Endothelial cell of umbilical vein (primary cell): ENCODE measurements at regions not wholly inside any gene's neighbourhood (a gene's known extent, or its start where the extent isn't known, plus 50 kb on each side); places are given as distances from the start of the nearest gene placed in this dataset.

Source experiments
- BruUV-seq: library from RNA; stranded (reverse); fragments of 400-500 nt; replicated peaks from 2 replicates; lab custom pipeline; 2021; lab: Mats Ljungman, UMichigan
- CTCF ChIA-PET: fragments of 300-600, 350-600 bp; sonication (Branson Sonifier 250); formaldehyde crosslinking; loops from one replicate; lab custom pipeline; 2021; ENCODE audit warnings: antibody characterized with exemption, inconsistent platforms; lab: Charles Lee
- POLR2A ChIA-PET: fragments of 300-600, 350-600 bp; sonication (Branson Sonifier 250); formaldehyde crosslinking; loops from one replicate; lab custom pipeline; 2021; ENCODE audit warnings: antibody characterized with exemption, inconsistent platforms; lab: Charles Lee
- DNase-seq: peaks from one replicate; pipeline ENCODE4 v3.0.0-alpha.2; 2011; ENCODE audit warnings: low read depth, low spot score
- FAIRE-seq: peaks from 2 replicates; lab custom pipeline; 2011; peaks lifted over from hg19 to GRCh38; lab: Jason Lieb, UNC
- H2AFZ ChIP-seq: 2 replicates; pipeline ENCODE4 v1.6.0; 2012; ENCODE audit warnings: low read depth, low read length, control low read depth, inconsistent platforms
- H3K27ac ChIP-seq: 2 replicates; pipeline ENCODE4 v1.5.1; 2011; ENCODE audit warnings: low read depth, mild to moderate bottlenecking, control low read depth, low read length, moderate library complexity; ENCODE audit not compliant: insufficient read depth
- H3K27me3 ChIP-seq, 2 experiments: 2 replicates each; pipeline versions ENCODE4 v1.6.0 to v1.6.1; 2011; ENCODE audit warnings: low read length in 2 of 2, mixed read lengths in 1 of 2; ENCODE audit not compliant: control insufficient read depth in 2 of 2, insufficient read depth in 2 of 2
- H3K36me3 ChIP-seq, 2 experiments: 2 replicates in 1 of 2; 3 replicates in 1 of 2; pipeline ENCODE4 v1.5.1; 2011; ENCODE audit warnings: low read length in 2 of 2, mild to moderate bottlenecking in 1 of 2, moderate library complexity in 1 of 2; ENCODE audit not compliant: control insufficient read depth in 2 of 2, insufficient read depth in 2 of 2; ENCODE audit errors: extremely low read depth in 1 of 2
- H3K4me1 ChIP-seq: 3 replicates; pipeline ENCODE4 v1.5.1; 2011; ENCODE audit warnings: mild to moderate bottlenecking, low read length; ENCODE audit not compliant: control insufficient read depth, insufficient read depth; ENCODE audit errors: extremely low read depth
- H3K4me2 ChIP-seq: 2 replicates; pipeline ENCODE4 v1.6.1; 2011; ENCODE audit warnings: low read length, control low read depth, mixed read lengths; ENCODE audit not compliant: insufficient read depth
- H3K4me3 ChIP-seq, 3 experiments: fragments of 200-600 bp in 1 of 3; sonication (generic), shearing (Covaris generic) in 1 of 3; replicated peaks in 1 of 3; 2 replicates each; pipeline ENCODE4 v1.5.1; 2011 to 2016; ENCODE audit warnings: control low read depth in 3 of 3, low read length in 3 of 3, mild to moderate bottlenecking in 2 of 3, inconsistent platforms in 1 of 3, low read depth in 1 of 3, moderate library complexity in 1 of 3; ENCODE audit not compliant: insufficient read depth in 1 of 3
- H3K79me2 ChIP-seq: 2 replicates; pipeline ENCODE4 v1.6.0; 2012; ENCODE audit warnings: low read length, inconsistent platforms; ENCODE audit not compliant: control insufficient read depth, insufficient read depth
- H3K9ac ChIP-seq: replicated peaks from 2 replicates; pipeline ENCODE3; 2011; ENCODE audit warnings: low read length, control low read depth; ENCODE audit not compliant: insufficient read depth; ENCODE audit errors: extremely low read depth
- H3K9me1 ChIP-seq: replicated peaks from 3 replicates; pipeline ENCODE4 v1.6.0; 2011; ENCODE audit warnings: mild to moderate bottlenecking, low read length; ENCODE audit not compliant: control insufficient read depth, insufficient read depth; ENCODE audit errors: extremely low read depth
- H3K9me3 ChIP-seq: replicated peaks from 2 replicates; pipeline ENCODE4 v1.5.1; 2012; ENCODE audit warnings: low read length, inconsistent platforms; ENCODE audit not compliant: control insufficient read depth, insufficient read depth
- H4K20me1 ChIP-seq: replicated peaks from 2 replicates; pipeline ENCODE3; 2011; ENCODE audit warnings: mild to moderate bottlenecking, low read length; ENCODE audit not compliant: control insufficient read depth, insufficient read depth; ENCODE audit errors: extremely low read depth
- EZH2 ChIP-seq: IDR thresholded peaks from 2 replicates; pipeline ENCODE4 v1.6.1; 2012; ENCODE audit warnings: borderline replicate concordance, low read depth, mild to moderate bottlenecking, moderate library complexity, low read length, inconsistent platforms; ENCODE audit not compliant: severe bottlenecking
- FOS ChIP-seq: IDR thresholded peaks from 2 replicates; pipeline ENCODE4 v1.6.1; 2011; ENCODE audit warnings: mild to moderate bottlenecking, low read length, moderate library complexity, borderline replicate concordance; ENCODE audit not compliant: insufficient read depth
- GATA2 ChIP-seq: IDR thresholded peaks from 2 replicates; pipeline ENCODE4 v1.7.0; 2011; ENCODE audit warnings: low read depth, mild to moderate bottlenecking, moderate library complexity, mixed read lengths, low read length; ENCODE audit not compliant: insufficient read length, insufficient read depth
- JUN ChIP-seq: IDR thresholded peaks from 2 replicates; pipeline ENCODE4 v1.6.1; 2011; ENCODE audit warnings: borderline replicate concordance, low read depth; ENCODE audit not compliant: insufficient read length, insufficient read depth
- MYC ChIP-seq: IDR thresholded peaks from one replicate; pipeline ENCODE4 v1.6.1; 2011; ENCODE audit warnings: mild to moderate bottlenecking, low read depth, low read length
- POLR2A ChIP-seq: IDR thresholded peaks from 2 replicates; pipeline ENCODE4 v1.6.1; 2012; ENCODE audit warnings: low read depth, mild to moderate bottlenecking, control low read depth, low read length
- POLR2AphosphoS5 ChIP-seq: IDR thresholded peaks from 2 replicates; pipeline ENCODE4 v1.6.1; 2012; ENCODE audit warnings: low read depth, mild to moderate bottlenecking, control low read depth, low read length, moderate library complexity; ENCODE audit not compliant: insufficient read depth
- dilution Hi-C: fragments of 300-500 bp; cut with MboI; formaldehyde crosslinking; loops from one replicate; pipeline ENCODE4 v1.15.0; 2019; ENCODE audit warnings: low sequenced_read_pairs; ENCODE audit not compliant: extremely low pct_ligation_motif_present
- intact Hi-C: fragments of 100-400 bp; cut with micrococcal nuclease; formaldehyde crosslinking; loops from one replicate; pipeline ENCODE4 v1.10.0; 2022
- TF ChIP-seq, protein P1 (sequence below): IDR thresholded peaks from 2 replicates; pipeline ENCODE4 v1.6.1; 2011; ENCODE audit not compliant: insufficient read depth, insufficient read length
- TF ChIP-seq, protein P2 (sequence below), 2 donors: IDR thresholded peaks; 1 replicate in 1 of 2; 2 replicates in 1 of 2; pipeline ENCODE4 v1.5.1; 2011; ENCODE audit warnings: low read length in 2 of 2, mild to moderate bottlenecking in 2 of 2, moderate library complexity in 2 of 2, control low read depth in 1 of 2, inconsistent platforms in 1 of 2, low read depth in 1 of 2; ENCODE audit not compliant: insufficient read depth in 1 of 2; ENCODE audit errors: extremely low read depth in 1 of 2

DNA sequence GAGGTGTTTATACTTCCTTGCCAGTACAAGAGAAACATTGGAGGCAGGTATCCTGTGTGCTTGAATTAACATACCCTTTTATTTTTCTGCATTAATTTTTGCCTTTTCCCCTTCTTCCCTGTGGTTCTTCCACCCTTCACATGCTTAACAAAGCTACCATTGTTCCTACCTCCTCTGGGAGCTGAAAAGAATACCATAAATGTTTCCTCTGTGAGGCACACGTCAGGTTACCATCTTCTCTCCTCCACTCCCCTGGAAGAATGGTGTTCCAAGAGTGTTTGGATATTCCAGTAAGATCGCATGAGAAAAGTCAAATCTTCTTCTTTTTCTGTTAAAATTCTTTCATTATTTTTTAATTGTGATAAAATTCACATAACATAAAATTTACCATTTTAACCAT lies 74.6 kb upstream of the MARK1 start:
- no peak for FAIRE-seq
- no TSS peak for BruUV-seq
- dilution Hi-C loops: no loop called here

More for the DNA sequence above, 74.6 kb upstream of the MARK1 start:
- TF ChIP-seq, protein P1, sequence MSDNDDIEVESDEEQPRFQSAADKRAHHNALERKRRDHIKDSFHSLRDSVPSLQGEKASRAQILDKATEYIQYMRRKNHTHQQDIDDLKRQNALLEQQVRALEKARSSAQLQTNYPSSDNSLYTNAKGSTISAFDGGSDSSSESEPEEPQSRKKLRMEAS: no peak
- TF ChIP-seq JUN (no peak), GATA2 (no peak), POLR2AphosphoS5 (no peak), MYC (no peak), FOS (no peak), POLR2A (no peak), EZH2 (no peak)
- TF ChIP-seq, protein P2, sequence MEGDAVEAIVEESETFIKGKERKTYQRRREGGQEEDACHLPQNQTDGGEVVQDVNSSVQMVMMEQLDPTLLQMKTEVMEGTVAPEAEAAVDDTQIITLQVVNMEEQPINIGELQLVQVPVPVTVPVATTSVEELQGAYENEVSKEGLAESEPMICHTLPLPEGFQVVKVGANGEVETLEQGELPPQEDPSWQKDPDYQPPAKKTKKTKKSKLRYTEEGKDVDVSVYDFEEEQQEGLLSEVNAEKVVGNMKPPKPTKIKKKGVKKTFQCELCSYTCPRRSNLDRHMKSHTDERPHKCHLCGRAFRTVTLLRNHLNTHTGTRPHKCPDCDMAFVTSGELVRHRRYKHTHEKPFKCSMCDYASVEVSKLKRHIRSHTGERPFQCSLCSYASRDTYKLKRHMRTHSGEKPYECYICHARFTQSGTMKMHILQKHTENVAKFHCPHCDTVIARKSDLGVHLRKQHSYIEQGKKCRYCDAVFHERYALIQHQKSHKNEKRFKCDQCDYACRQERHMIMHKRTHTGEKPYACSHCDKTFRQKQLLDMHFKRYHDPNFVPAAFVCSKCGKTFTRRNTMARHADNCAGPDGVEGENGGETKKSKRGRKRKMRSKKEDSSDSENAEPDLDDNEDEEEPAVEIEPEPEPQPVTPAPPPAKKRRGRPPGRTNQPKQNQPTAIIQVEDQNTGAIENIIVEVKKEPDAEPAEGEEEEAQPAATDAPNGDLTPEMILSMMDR (IDR thresholded peaks at IDR 0.05; ENCODE audit: extremely low read depth in 1 of 2, insufficient read depth in 1 of 2, low read depth in 1 of 2, low read length in 2 of 2): no peak
- Histone ChIP-seq H3K9me1 (no peaks in the 10 kb centered on the region), H3K79me2 (no peaks in the 10 kb centered on the region), H3K36me3 (no peaks in the 10 kb centered on the region), H3K27ac (no peak overlapping the region), H3K4me3 (no peak overlapping the region), H4K20me1 (no peaks in the 10 kb centered on the region), H3K4me2 (no peak overlapping the region), H2AFZ (no peak overlapping the region), H3K27me3 (no peaks in the 10 kb centered on the region), H3K9ac (no peak overlapping the region), H3K4me1 (no peaks in the 10 kb centered on the region), H3K9me3 (no peaks in the 10 kb centered on the region)
- DNase-seq: no peak
- POLR2A ChIA-PET: no interaction called here
- CTCF ChIA-PET: no interaction called here
- intact Hi-C loops: no loop called here
